Tibial nerve (tissue), 4 donors: ENCODE measurements at regions not wholly inside any gene's neighbourhood (a gene's known extent, or its start where the extent isn't known, plus 50 kb on each side); places are given as distances from the start of the nearest gene placed in this dataset.

Source experiments
- DNase-seq, 2 donors: peaks; one replicate each; pipeline ENCODE4 v3.0.0-alpha.2; 2019; ENCODE audit warnings: low spot score in 2 of 2
- H3K27ac ChIP-seq, 4 donors: fragments of 200-600 bp; sonication (generic) in 3 of 4; one replicate each; pipeline ENCODE4 v1.5.1; 2017 to 2019; ENCODE audit warnings: mild to moderate bottlenecking in 1 of 4
- H3K27me3 ChIP-seq, 2 donors: fragments of 200-600 bp; sonication (generic) in 1 of 2; one replicate each; pipeline versions ENCODE4 v1.5.1 to v1.6.0; 2017 to 2019
- H3K36me3 ChIP-seq, 3 donors: fragments of 200-600 bp; sonication (generic); one replicate each; pipeline ENCODE4 v1.5.1; 2018 to 2019
- H3K4me1 ChIP-seq, 4 donors: fragments of 200-600 bp; sonication (generic) in 3 of 4; one replicate each; pipeline ENCODE4 v1.5.1; 2017 to 2019
- H3K4me3 ChIP-seq, 4 donors: fragments of 200-600 bp; sonication (generic) in 3 of 4; one replicate each; pipeline ENCODE4 v1.5.1; 2017 to 2019; ENCODE audit warnings: mild to moderate bottlenecking in 1 of 4, moderate library complexity in 1 of 4
- H3K9me3 ChIP-seq, 4 donors: fragments of 200-600 bp; sonication (generic) in 3 of 4; one replicate each; pipeline ENCODE4 v1.5.1; 2017 to 2019
- EP300 ChIP-seq, 2 donors: sonication (generic); formaldehyde crosslinking; IDR thresholded peaks; one replicate each; pipeline ENCODE4 v1.6.1; 2017; ENCODE audit warnings: antibody characterized with exemption in 2 of 2, mild to moderate bottlenecking in 1 of 2
- POLR2A ChIP-seq, 2 donors: fragments of 450-650 bp; IDR thresholded peaks; one replicate each; pipeline ENCODE4 v1.6.1; 2017; ENCODE audit warnings: antibody characterized with exemption in 2 of 2, mild to moderate bottlenecking in 2 of 2, moderate library complexity in 2 of 2
- WGBS, 2 donors: methylation state at CpG; one replicate each; pipeline ENCODE4 v1.1.5; 2018; 5-methylcytosine and 5-hydroxymethylcytosine counted together
- TF ChIP-seq, protein P1 (sequence below), 5 experiments: fragments of 200-600 bp in 3 of 5; fragments of 450-650 bp in 2 of 5; sonication (generic) in 3 of 5; IDR thresholded peaks; one replicate each; pipeline ENCODE4 v1.5.1; 2016 to 2019; ENCODE audit warnings: antibody characterized with exemption in 5 of 5, mild to moderate bottlenecking in 3 of 5, moderate library complexity in 2 of 5

DNA sequence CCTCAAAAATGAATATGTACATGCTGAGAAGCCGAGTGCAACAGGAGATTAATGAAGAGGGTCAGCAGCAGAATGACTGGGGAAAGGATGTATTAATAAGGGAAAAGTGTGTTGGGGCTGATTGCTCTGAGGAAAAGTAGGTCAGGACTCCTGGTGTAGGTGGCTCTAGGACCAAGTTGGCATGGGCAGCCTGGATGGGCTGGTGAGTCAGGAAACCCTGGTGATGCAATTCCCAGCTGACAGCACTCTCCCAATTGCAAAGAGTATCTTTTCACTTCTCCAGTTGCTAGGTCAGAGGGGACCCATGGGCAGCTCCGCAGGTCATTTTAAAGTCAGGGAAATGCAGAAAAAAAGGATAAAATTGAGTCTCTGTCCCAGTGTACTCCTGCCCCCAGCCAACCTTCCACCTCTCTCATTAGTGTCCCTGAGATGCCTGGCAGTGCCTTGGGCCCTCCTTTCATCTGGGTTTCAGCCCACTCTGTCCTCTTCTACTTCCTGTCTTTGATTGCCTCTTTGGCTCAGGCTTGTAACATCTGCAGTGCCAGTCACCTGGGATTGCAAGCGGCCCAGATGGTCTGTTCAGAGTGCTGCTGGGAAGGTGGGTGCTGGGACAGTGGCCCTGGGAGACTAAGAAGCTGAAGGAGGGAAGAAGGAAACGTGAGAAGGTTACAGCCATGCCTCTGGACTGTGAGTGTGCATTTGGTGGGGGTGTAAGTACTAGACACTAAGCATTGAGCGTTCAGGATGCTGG lies 2177.2 kb downstream of the TP53TG3F start:
- TF ChIP-seq, protein P1, sequence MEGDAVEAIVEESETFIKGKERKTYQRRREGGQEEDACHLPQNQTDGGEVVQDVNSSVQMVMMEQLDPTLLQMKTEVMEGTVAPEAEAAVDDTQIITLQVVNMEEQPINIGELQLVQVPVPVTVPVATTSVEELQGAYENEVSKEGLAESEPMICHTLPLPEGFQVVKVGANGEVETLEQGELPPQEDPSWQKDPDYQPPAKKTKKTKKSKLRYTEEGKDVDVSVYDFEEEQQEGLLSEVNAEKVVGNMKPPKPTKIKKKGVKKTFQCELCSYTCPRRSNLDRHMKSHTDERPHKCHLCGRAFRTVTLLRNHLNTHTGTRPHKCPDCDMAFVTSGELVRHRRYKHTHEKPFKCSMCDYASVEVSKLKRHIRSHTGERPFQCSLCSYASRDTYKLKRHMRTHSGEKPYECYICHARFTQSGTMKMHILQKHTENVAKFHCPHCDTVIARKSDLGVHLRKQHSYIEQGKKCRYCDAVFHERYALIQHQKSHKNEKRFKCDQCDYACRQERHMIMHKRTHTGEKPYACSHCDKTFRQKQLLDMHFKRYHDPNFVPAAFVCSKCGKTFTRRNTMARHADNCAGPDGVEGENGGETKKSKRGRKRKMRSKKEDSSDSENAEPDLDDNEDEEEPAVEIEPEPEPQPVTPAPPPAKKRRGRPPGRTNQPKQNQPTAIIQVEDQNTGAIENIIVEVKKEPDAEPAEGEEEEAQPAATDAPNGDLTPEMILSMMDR (IDR thresholded peaks at IDR 0.05), result no peak
- no peak for TF ChIP-seq POLR2A (IDR thresholded peaks at IDR 0.05)
- TF ChIP-seq EP300 (IDR thresholded peaks at IDR 0.05), result no peak
- H3K36me3 ChIP-seq, result no peaks in the 10 kb centered on the region
- 46 to 47% methylated on average over 5 of the region's 5 CpGs for WGBS, 2 donors
- no peak overlapping the region for H3K4me3 ChIP-seq
- H3K4me1 ChIP-seq, result no peaks in the 10 kb centered on the region
- DNase-seq, result no peak
- H3K9me3 ChIP-seq, result peaks cover 0 to 3% (median 0%) of the 10 kb centered on the region in 4 donors
- H3K27ac ChIP-seq, result no peak overlapping the region
- no peaks in the 10 kb centered on the region for H3K27me3 ChIP-seq

DNA sequence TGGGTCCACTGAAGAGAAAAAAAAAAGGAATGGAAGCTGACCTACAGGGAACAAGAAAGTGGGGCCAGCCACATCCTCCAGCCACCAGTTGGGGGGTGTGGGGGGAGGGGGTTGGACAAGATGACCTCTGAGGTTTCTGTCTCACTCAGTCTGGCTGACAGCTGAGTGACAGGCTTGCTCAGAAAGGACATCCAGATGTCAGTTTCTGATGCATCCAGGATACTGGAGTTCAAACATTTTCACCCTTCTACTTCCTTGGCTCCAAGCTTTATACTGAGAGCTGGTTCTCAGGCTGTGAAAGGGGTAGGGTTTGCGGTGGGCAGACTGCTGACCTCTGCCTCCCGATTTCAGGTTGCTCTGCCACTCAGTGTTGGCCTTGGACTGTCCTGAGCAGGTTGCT lies 2178.3 kb downstream of the TP53TG3F start:
- TF ChIP-seq EP300 (IDR thresholded peaks at IDR 0.05) (no peak), POLR2A (IDR thresholded peaks at IDR 0.05) (no peak)
- TF ChIP-seq, protein P1 (IDR thresholded peaks at IDR 0.05), result no peak
- H3K9me3 ChIP-seq, result peaks cover 0 to 3% (median 0%) of the 10 kb centered on the region in 4 donors
- DNase-seq, result no peak
- no peaks in the 10 kb centered on the region for H3K4me1 ChIP-seq
- no peaks in the 10 kb centered on the region for H3K36me3 ChIP-seq
- no peak overlapping the region for H3K4me3 ChIP-seq
- no peak overlapping the region for H3K27ac ChIP-seq
- WGBS, 2 donors, result 47 to 63% methylated on average over 2 of the region's 2 CpGs
- no peaks in the 10 kb centered on the region for H3K27me3 ChIP-seq

DNA sequence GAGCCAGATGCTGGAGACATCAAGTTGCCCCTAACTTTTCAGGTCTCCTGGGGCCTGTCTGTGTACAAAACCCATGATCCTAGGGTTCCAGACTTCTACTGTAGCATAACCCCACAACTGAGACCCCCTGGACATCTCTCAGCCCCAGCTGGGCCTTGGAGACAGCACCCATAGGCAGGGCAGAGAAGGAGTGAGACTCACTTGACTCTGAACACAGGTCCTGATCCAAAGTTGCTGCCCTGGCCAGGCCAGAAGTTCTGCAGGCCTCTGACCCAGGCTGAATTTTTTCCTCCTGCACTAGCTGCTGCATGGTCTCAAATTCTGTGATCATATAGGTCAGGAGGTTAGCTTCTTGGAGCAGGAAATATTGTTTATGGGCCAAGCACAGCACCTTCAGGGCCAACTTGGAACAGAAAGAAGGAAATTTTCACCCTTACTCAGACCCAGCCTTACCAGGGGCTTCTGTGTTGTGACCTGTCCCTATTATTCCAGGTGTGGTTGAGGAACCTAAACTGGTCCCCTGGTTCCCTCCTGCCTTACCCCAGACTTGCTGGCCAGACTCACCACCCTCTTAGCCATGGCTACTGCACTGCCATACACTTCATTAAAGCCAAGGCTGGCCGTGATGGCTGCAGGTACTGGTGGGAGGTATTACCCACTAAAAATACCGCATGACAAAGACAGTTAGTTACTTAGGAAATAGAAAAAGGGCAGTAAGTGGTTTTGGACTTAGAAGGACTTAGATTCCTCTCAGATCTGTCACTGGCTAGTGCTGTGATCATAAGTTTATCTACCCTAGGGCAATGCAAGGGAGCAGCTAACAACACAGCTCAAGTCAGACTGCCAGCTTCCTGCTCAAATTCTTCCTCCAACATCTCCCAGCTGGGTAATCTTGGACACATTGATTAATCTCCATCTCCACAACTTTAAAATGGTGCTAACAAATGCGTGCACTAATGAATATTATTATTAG lies 2180.1 kb downstream of the TP53TG3F start:
- Histone ChIP-seq H3K4me1 (no peaks in the 10 kb centered on the region), H3K9me3 (peaks cover 0 to 3% (median 0%) of the 10 kb centered on the region in 4 donors), H3K27ac (no peak overlapping the region), H3K27me3 (no peaks in the 10 kb centered on the region), H3K36me3 (no peaks in the 10 kb centered on the region), H3K4me3 (no peak overlapping the region)
- TF ChIP-seq, protein P1 (IDR thresholded peaks at IDR 0.05), result no peak
- no peak for TF ChIP-seq POLR2A (IDR thresholded peaks at IDR 0.05)
- TF ChIP-seq EP300 (IDR thresholded peaks at IDR 0.05), result no peak
- DNase-seq, result no peak
- 47 to 51% methylated on average over 3 of the region's 3 CpGs for WGBS, 2 donors

DNA sequence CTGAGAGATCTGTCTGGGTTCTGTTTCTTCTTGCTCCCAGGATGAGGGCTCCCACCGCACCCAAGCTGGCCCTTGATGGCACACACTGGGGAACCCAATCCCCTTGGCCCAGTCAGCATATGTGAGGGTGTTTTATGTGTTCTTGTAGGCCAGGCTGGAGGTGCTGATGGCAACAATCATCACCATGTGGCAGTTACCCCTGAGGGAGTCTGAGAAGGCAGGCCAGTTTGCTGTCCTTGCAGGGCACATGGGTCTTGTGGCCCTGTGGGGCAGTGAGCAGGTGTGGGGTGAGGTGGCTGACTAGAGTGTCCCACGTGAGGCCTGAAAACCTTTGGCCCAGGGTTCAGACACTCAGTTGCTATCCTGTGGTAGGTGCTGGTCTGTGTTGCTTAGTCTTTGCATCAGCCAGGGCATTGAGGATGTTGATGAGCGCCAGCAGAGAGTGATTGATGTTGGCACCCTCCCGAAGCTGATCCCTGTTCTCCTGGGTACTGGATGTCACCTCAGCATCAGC lies 2183.0 kb downstream of the TP53TG3F start:
- WGBS, 2 donors, result 46 to 71% methylated on average over 4 of the region's 4 CpGs
- no peak for DNase-seq
- no peaks in the 10 kb centered on the region for H3K27me3 ChIP-seq
- H3K27ac ChIP-seq, result no peak overlapping the region
- H3K9me3 ChIP-seq, result peaks cover 0 to 7% (median 0%) of the 10 kb centered on the region in 4 donors
- no peaks in the 10 kb centered on the region for H3K4me1 ChIP-seq
- TF ChIP-seq POLR2A (IDR thresholded peaks at IDR 0.05), result no peak
- no peak overlapping the region for H3K4me3 ChIP-seq
- no peaks in the 10 kb centered on the region for H3K36me3 ChIP-seq

DNA sequence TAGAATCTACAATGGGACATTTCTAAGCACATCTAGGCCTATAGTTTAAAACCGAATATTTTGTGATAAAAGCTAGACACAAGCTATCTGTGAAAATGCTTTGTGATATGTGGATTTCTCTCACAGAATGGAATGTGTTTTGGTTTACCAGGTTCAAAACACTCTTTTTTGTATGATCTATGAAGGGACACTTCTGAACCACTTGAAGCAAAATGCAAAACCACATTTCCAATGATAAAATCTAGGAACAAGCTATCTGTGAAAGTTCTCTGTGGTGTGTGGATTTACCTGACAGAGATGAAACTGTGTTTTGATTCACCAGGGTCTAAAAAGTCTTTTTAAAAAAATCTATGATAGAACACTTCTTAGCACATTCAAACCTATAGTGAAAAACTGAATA lies 2192.4 kb downstream of the TP53TG3F start:
- no peak overlapping the region for H3K27ac ChIP-seq
- no peaks in the 10 kb centered on the region for H3K27me3 ChIP-seq
- 63 to 91% methylated on average over 1 of the region's 1 CpG for WGBS, 2 donors
- H3K4me1 ChIP-seq, result no peaks in the 10 kb centered on the region
- peaks cover 0 to 5% (median 0%) of the 10 kb centered on the region in 4 donors for H3K9me3 ChIP-seq
- no peak for TF ChIP-seq EP300 (IDR thresholded peaks at IDR 0.05)
- TF ChIP-seq, protein P1 (IDR thresholded peaks at IDR 0.05), result no peak
- TF ChIP-seq POLR2A (IDR thresholded peaks at IDR 0.05), result no peak
- DNase-seq, result no peak
- H3K36me3 ChIP-seq, result no peaks in the 10 kb centered on the region
- no peak overlapping the region for H3K4me3 ChIP-seq
